ENCODE measurements at regions not wholly inside any gene's neighbourhood (a gene's known extent, or its start where the extent isn't known, plus 50 kb on each side); places are given as distances from the start of the nearest gene placed in this dataset.

DNA sequence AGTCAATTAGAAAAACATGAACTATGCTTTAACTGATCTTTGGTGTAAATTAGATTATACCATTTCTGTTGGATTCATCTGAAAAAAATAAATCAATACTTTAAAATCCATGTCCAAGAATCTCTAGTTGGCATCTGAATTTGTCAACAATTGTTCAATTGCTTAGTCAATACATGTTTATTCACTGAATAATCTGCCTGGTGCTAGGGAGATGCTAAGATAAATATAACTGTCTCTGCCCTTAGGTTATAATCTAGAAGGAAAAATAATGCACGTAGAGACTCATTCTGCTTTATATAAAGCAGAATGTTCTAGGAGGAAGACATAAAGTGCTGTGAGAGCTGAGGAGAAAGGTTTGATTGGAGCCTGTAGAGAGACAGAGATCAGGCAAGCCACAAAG is 537.2 kb upstream of the IL12A start:
- H3K9ac ChIP-seq (ENCODE audit: low read depth in 2 of 2, low read length in 2 of 2), result no peak overlapping the region
- DNase-seq, result no peak
- intact Hi-C loops (cut with DNase I), result no loop called here
- H3K27me3 ChIP-seq, result no peaks in the 10 kb centered on the region
- no peak for TF ChIP-seq CTCF (IDR thresholded peaks at IDR 0.05)
- H3K27ac ChIP-seq, result no peak overlapping the region
- H3K4me3 ChIP-seq, result no peak overlapping the region
- H3K9me3 ChIP-seq, result no peaks in the 10 kb centered on the region
- H3K4me1 ChIP-seq, result no peaks in the 10 kb centered on the region
- H3K36me3 ChIP-seq, result no peaks in the 10 kb centered on the region

GRCh38 chr3:159453036-159453435 is 535.6 kb upstream of the IL12A start:
- intact Hi-C loops (cut with DNase I), result no loop called here
- no peaks in the 10 kb centered on the region for H3K36me3 ChIP-seq

DNA sequence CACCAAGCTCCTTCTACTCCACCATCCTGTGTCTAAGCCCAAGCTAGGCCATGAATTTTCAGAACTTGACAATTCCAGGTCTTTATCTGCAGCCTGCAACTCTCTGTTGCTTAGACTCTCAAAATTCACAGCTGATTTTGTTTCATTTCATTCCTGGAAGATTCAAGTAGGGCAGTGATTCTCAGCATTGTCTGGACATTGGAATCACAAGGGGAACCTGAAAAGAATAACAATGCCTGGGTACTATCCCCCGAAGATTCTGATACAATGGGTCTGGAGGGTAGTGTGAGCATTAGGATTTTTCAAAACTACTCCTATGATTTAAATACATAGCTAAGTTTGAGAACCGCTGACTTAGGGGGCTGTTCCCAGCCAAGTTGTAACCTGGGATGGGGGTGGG is 534.7 kb upstream of the IL12A start:
- H3K9me3 ChIP-seq, result no peaks in the 10 kb centered on the region
- H3K4me3 ChIP-seq, result no peak overlapping the region
- no peak for DNase-seq
- intact Hi-C loops (cut with DNase I), result no loop called here
- no peaks in the 10 kb centered on the region for H3K27me3 ChIP-seq
- no peak for TF ChIP-seq CTCF (IDR thresholded peaks at IDR 0.05)
- no peaks in the 10 kb centered on the region for H3K36me3 ChIP-seq
- no peaks in the 10 kb centered on the region for H3K4me1 ChIP-seq
- no peak overlapping the region for H3K27ac ChIP-seq
- no peak overlapping the region for H3K9ac ChIP-seq (ENCODE audit: low read depth in 2 of 2, low read length in 2 of 2)

More at GRCh38 chr3:159453036-159453435, 535.6 kb upstream of the IL12A start:
- DNase-seq, result no peak
- H3K27ac ChIP-seq, result no peak overlapping the region
- H3K4me3 ChIP-seq, result no peak overlapping the region
- no peak for TF ChIP-seq CTCF (IDR thresholded peaks at IDR 0.05)
- H3K4me1 ChIP-seq, result no peaks in the 10 kb centered on the region
- no peaks in the 10 kb centered on the region for H3K9me3 ChIP-seq
- no peak overlapping the region for H3K9ac ChIP-seq (ENCODE audit: low read depth in 2 of 2, low read length in 2 of 2)
- H3K27me3 ChIP-seq, result no peaks in the 10 kb centered on the region

GRCh38 chr3:159455741-159456181 is 532.9 kb upstream of the IL12A start:
- H3K4me1 ChIP-seq, result no peaks in the 10 kb centered on the region
- H3K4me3 ChIP-seq, result no peak overlapping the region
- no peak overlapping the region for H3K9ac ChIP-seq (ENCODE audit: low read depth in 2 of 2, low read length in 2 of 2)
- H3K27me3 ChIP-seq, result no peaks in the 10 kb centered on the region
- no peaks in the 10 kb centered on the region for H3K36me3 ChIP-seq
- no peaks in the 10 kb centered on the region for H3K9me3 ChIP-seq
- TF ChIP-seq CTCF (IDR thresholded peaks at IDR 0.05), result no peak
- DNase-seq, result no peak
- intact Hi-C loops (cut with DNase I), result no loop called here
- no peak overlapping the region for H3K27ac ChIP-seq

- intact Hi-C loops (cut with DNase I), result no loop called here
These were observed 530.6 kb upstream of the IL12A start for GRCh38 chr3:159458010-159458409.

More at GRCh38 chr3:159458010-159458409, 530.6 kb upstream of the IL12A start:
- DNase-seq, result no peak
- no peak for TF ChIP-seq CTCF (IDR thresholded peaks at IDR 0.05)
- Histone ChIP-seq H3K27ac (no peak overlapping the region), H3K9me3 (no peaks in the 10 kb centered on the region), H3K4me3 (no peak overlapping the region), H3K4me1 (no peaks in the 10 kb centered on the region), H3K9ac (ENCODE audit: low read depth in 2 of 2, low read length in 2 of 2) (no peak overlapping the region), H3K27me3 (no peaks in the 10 kb centered on the region), H3K36me3 (no peaks in the 10 kb centered on the region)

Measured in colonic mucosa (tissue), 4 donors.